IMR-90 (cell line): ENCODE measurements at regions not wholly inside any gene's neighbourhood (a gene's known extent, or its start where the extent isn't known, plus 50 kb on each side); places are given as distances from the start of the nearest gene placed in this dataset.

Experiments used
- ATAC-seq: fragments of 200-7000 bp; cut with Tn5 transposase; 2 replicates; pipeline ENCODE4 v1.9.1; 2020; ENCODE audit warnings: low read depth, mild to moderate bottlenecking, moderate library complexity
- BruUV-seq: library from RNA; stranded (reverse); fragments of 400-500 nt; replicated peaks from 2 replicates; lab custom pipeline; 2021; lab: Mats Ljungman, UMichigan
- CTCF ChIA-PET: fragments of 300-600 bp; formaldehyde crosslinking; extraction: SDS; loops from one replicate; lab custom pipeline; 2021; ENCODE audit warnings: antibody characterized with exemption; lab: Yijun Ruan, JAX
- POLR2A ChIA-PET: fragments of 300-600 bp; sonication (Branson Sonifier 250); formaldehyde crosslinking; loops from one replicate; lab custom pipeline; 2022; ENCODE audit warnings: antibody characterized with exemption; ENCODE audit not compliant: unreplicated experiment; lab: Charles Lee
- DNase-seq: peaks from one replicate; pipeline ENCODE4 v3.0.0; 2013
- H2AFZ ChIP-seq: replicated peaks from 2 replicates; pipeline ENCODE3; 2013; ENCODE audit warnings: low read length, mild to moderate bottlenecking; ENCODE audit not compliant: poor library complexity
- H2AK5ac ChIP-seq: 2 replicates; pipeline ENCODE4 v1.6.1; 2013; ENCODE audit warnings: low read depth, low read length, inconsistent platforms
- H2AK9ac ChIP-seq: replicated peaks from 2 replicates; pipeline ENCODE3; 2013; ENCODE audit warnings: mild to moderate bottlenecking, low read depth, low read length, moderate library complexity; ENCODE audit not compliant: poor library complexity
- H2BK120ac ChIP-seq: 2 replicates; pipeline ENCODE4 v1.6.1; 2013; ENCODE audit warnings: low read depth, low read length, inconsistent platforms
- H2BK15ac ChIP-seq: 3 replicates; pipeline ENCODE4 v1.6.1; 2013; ENCODE audit warnings: low read depth, low read length, inconsistent platforms
- H2BK20ac ChIP-seq: 2 replicates; pipeline ENCODE4 v1.6.1; 2013; ENCODE audit warnings: low read depth, mild to moderate bottlenecking, inconsistent platforms, low read length, moderate library complexity
- H2BK5ac ChIP-seq: 2 replicates; pipeline ENCODE4 v1.6.1; 2013; ENCODE audit warnings: mild to moderate bottlenecking, low read depth, low read length, inconsistent platforms; ENCODE audit not compliant: poor library complexity, severe bottlenecking
- H3K14ac ChIP-seq: replicated peaks from 2 replicates; pipeline ENCODE4 v1.6.1; 2013; ENCODE audit warnings: low read depth, low read length, inconsistent platforms
- H3K18ac ChIP-seq: 2 replicates; pipeline ENCODE4 v1.6.1; 2013; ENCODE audit warnings: low read depth, low read length, control low read depth
- H3K23ac ChIP-seq: 2 replicates; pipeline ENCODE4 v1.6.1; 2013; ENCODE audit warnings: low read depth, low read length, inconsistent platforms
- H3K27ac ChIP-seq: 2 replicates; pipeline ENCODE4 v1.5.1; 2013; ENCODE audit warnings: mild to moderate bottlenecking, control low read depth, low read length; ENCODE audit not compliant: insufficient read depth
- H3K27me3 ChIP-seq: 2 replicates; pipeline ENCODE4 v1.6.1; 2013; ENCODE audit warnings: low read length; ENCODE audit not compliant: control insufficient read depth, insufficient read depth
- H3K36me3 ChIP-seq: 2 replicates; pipeline ENCODE4 v1.6.1; 2013; ENCODE audit warnings: low read length, mixed read lengths; ENCODE audit not compliant: control insufficient read depth, insufficient read depth
- H3K4ac ChIP-seq: 2 replicates; pipeline ENCODE4 v1.6.1; 2013; ENCODE audit warnings: low read depth, low read length, inconsistent platforms
- H3K4me1 ChIP-seq: 2 replicates; pipeline ENCODE4 v1.6.1; 2013; ENCODE audit warnings: low read length, mixed read lengths; ENCODE audit not compliant: control insufficient read depth, insufficient read depth
- H3K4me2 ChIP-seq: 2 replicates; pipeline ENCODE4 v1.6.1; 2013; ENCODE audit warnings: low read depth, mild to moderate bottlenecking, control low read depth, low read length, moderate library complexity
- H3K4me3 ChIP-seq: 2 replicates; pipeline ENCODE4 v1.5.1; 2013; ENCODE audit warnings: low read depth, mild to moderate bottlenecking, control low read depth, low read length, moderate library complexity; ENCODE audit not compliant: insufficient read depth
- H3K56ac ChIP-seq: 2 replicates; pipeline ENCODE4 v1.6.1; 2013; ENCODE audit warnings: low read length, inconsistent platforms; ENCODE audit not compliant: insufficient read depth; ENCODE audit errors: extremely low read depth
- H3K79me1 ChIP-seq, 2 experiments: 2 replicates each; pipeline ENCODE4 v1.6.1; 2013; ENCODE audit warnings: low read length in 2 of 2, inconsistent platforms in 1 of 2, low read depth in 1 of 2
- H3K9ac ChIP-seq: 2 replicates; pipeline ENCODE4 v1.6.1; 2013; ENCODE audit warnings: low read depth, low read length, control low read depth
- H3K9me1 ChIP-seq: 2 replicates; pipeline ENCODE4 v1.6.1; 2013; ENCODE audit warnings: low read length, inconsistent platforms; ENCODE audit not compliant: insufficient read depth
- H3K9me3 ChIP-seq: 2 replicates; pipeline ENCODE4 v1.6.1; 2013; ENCODE audit warnings: low read length; ENCODE audit not compliant: control insufficient read depth, insufficient read depth
- H4K20me1 ChIP-seq: 2 replicates; pipeline ENCODE4 v1.6.1; 2013; ENCODE audit warnings: low read length, inconsistent platforms; ENCODE audit not compliant: insufficient read depth
- H4K5ac ChIP-seq: 2 replicates; pipeline ENCODE4 v1.6.1; 2013; ENCODE audit warnings: mild to moderate bottlenecking, low read depth, low read length, control low read depth
- H4K8ac ChIP-seq, 2 experiments: 2 replicates each; pipeline ENCODE4 v1.6.1; 2013; ENCODE audit warnings: low read depth in 2 of 2, low read length in 2 of 2, control low read depth in 1 of 2, inconsistent platforms in 1 of 2
- H4K91ac ChIP-seq: 2 replicates; pipeline ENCODE4 v1.6.1; 2013; ENCODE audit warnings: low read depth, low read length, inconsistent platforms; ENCODE audit not compliant: insufficient read depth
- BHLHE40 ChIP-seq: fragments of 150-350 bp; IDR thresholded peaks from 2 replicates; pipeline ENCODE4 v1.6.1; 2016; ENCODE audit warnings: mild to moderate bottlenecking, low read depth, low read length
- CEBPB ChIP-seq: IDR thresholded peaks from 2 replicates; pipeline ENCODE4 v1.6.1; 2012; ENCODE audit warnings: low read depth, low read length, improper control_type of control experiment
- ELK1 ChIP-seq: fragments of 150-350 bp; IDR thresholded peaks from 2 replicates; pipeline ENCODE4 v1.6.1; 2016; ENCODE audit warnings: low read depth, mild to moderate bottlenecking, low read length, moderate library complexity, borderline replicate concordance
- MAFK ChIP-seq: IDR thresholded peaks from 2 replicates; pipeline ENCODE4 v1.6.1; 2012; ENCODE audit warnings: low read depth, low read length, improper control_type of control experiment
- MAZ ChIP-seq: IDR thresholded peaks from 2 replicates; pipeline ENCODE4 v1.6.1; 2012; ENCODE audit warnings: low read depth, mild to moderate bottlenecking, low read length, improper control_type of control experiment, moderate library complexity, borderline replicate concordance
- RFX5 ChIP-seq: IDR thresholded peaks from 2 replicates; pipeline ENCODE4 v1.8.0; 2012; ENCODE audit warnings: low read depth, mild to moderate bottlenecking, low read length, moderate library complexity
- SMC3 ChIP-seq: fragments of 150-350 bp; IDR thresholded peaks from 2 replicates; pipeline ENCODE4 v1.6.1; 2016; ENCODE audit warnings: low read depth, mild to moderate bottlenecking, antibody characterized with exemption, low read length, moderate library complexity
- USF2 ChIP-seq: fragments of 150-350 bp; IDR thresholded peaks from 2 replicates; pipeline ENCODE4 v1.6.1; 2017; ENCODE audit warnings: mild to moderate bottlenecking, antibody characterized with exemption, low read length, low read depth
- WGBS, 2 experiments: methylation state at CpG; one replicate each; pipeline versions ENCODE4 v1.1.5 to v1.1.7; 2013; ENCODE audit warnings: missing lambda C conversion rate in 2 of 2; ENCODE audit not compliant: insufficient read length in 1 of 2; ENCODE audit errors: extremely low coverage in 2 of 2; 5-methylcytosine and 5-hydroxymethylcytosine counted together
- dilution Hi-C: fragments of 300-500 bp; cut with HindIII; formaldehyde crosslinking; loops from one replicate; pipeline ENCODE4 v1.14.3; 2018; ENCODE audit warnings: low sequenced_read_pairs; ENCODE audit not compliant: unreplicated experiment
- in situ Hi-C: fragments of 300-500 bp; cut with MboI; formaldehyde crosslinking; loops from 3 replicates; pipeline ENCODE4 v1.14.3; 2019; ENCODE audit warnings: low sequenced_read_pairs, inconsistent platforms, mixed read lengths
- intact Hi-C: fragments of 100-400 bp; cut with micrococcal nuclease; formaldehyde crosslinking; loops from 2 replicates; pipeline ENCODE4 v1.10.0; 2022

GRCh38 chr12:124177951-124178316 is 117.0 kb upstream of the RFLNA start:
- TF ChIP-seq ELK1 (no peak), MAZ (no peak), USF2 (no peak), BHLHE40 (no peak), CEBPB (no peak), RFX5 (no peak), SMC3 (no peak), MAFK (no peak)
- Histone ChIP-seq H3K4me2 (no peak overlapping the region), H3K56ac (no peak overlapping the region), H2BK20ac (no peak overlapping the region), H3K9me3 (no peaks in the 10 kb centered on the region), H3K4me3 (no peak overlapping the region), H4K5ac (no peak overlapping the region), H2BK120ac (no peak overlapping the region), H3K27me3 (peaks cover 29% of the 10 kb centered on the region), H2BK5ac (no peak overlapping the region), H4K91ac (no peak overlapping the region), H2AFZ (no peak overlapping the region), H4K8ac (no peak overlapping the region), H3K4ac (no peak overlapping the region), H2BK15ac (no peak overlapping the region), H3K4me1 (no peaks in the 10 kb centered on the region), H3K36me3 (no peaks in the 10 kb centered on the region), H2AK9ac (no peak overlapping the region), H4K20me1 (no peaks in the 10 kb centered on the region), H3K27ac (no peak overlapping the region), H3K23ac (no peak overlapping the region), H3K9me1 (no peaks in the 10 kb centered on the region), H3K79me1 (no peaks in the 10 kb centered on the region), H3K14ac (no peak overlapping the region), H3K18ac (no peak overlapping the region), H2AK5ac (no peak overlapping the region), H3K9ac (no peak overlapping the region)
- in situ Hi-C loops (no loop called here), intact Hi-C loops (no loop called here), dilution Hi-C loops (no loop called here)
- ATAC-seq: no peak
- WGBS, 2 experiments: no CpG with 5 or more reads among the region's 5 CpGs
- ChIA-PET POLR2A (no interaction called here), CTCF (no interaction called here)
- no TSS peak for BruUV-seq
- no peak for DNase-seq
